GM23248 (cell line): ENCODE measurements at regions not wholly inside any gene's neighbourhood (a gene's known extent, or its start where the extent isn't known, plus 50 kb on each side); places are given as distances from the start of the nearest gene placed in this dataset.

Source experiments
- EZH2 ChIP-seq: fragments of 200-600 bp; sonication (generic); IDR thresholded peaks from 2 replicates; pipeline ENCODE4 v1.6.1; 2018; ENCODE audit warnings: antibody characterized with exemption, mild to moderate bottlenecking; ENCODE audit not compliant: insufficient read depth, poor library complexity, severe bottlenecking
- EZH2phosphoT487 ChIP-seq: fragments of 200-600 bp; sonication (generic); IDR thresholded peaks from 2 replicates; pipeline ENCODE4 v1.6.1; 2018; ENCODE audit warnings: antibody characterized with exemption, moderate library complexity, mild to moderate bottlenecking, low read depth; ENCODE audit not compliant: insufficient read depth

DNA sequence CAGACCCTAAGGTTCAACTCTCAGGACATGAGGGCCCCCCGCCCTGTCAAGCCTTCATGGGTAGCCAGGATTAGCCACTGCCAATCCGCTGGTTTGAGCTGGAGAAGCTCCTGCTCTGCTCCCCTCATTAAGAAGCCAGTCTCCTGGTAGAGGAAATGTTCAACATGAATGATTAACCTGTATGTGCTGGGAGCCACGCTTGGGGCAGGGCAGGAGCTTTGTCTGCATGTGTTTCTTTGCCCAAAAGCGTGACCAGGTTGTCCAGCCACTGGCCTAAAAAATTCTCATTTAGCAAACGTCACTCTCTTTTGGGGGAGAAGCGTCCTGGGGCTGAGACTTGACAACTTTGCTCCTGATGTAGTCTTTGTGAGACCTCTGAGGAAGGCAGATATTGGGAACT lies 96.5 kb downstream of the RRAGC start:
- TF ChIP-seq EZH2 = no peak
- no peak for TF ChIP-seq EZH2phosphoT487
